Gastroesophageal sphincter (tissue), 4 donors: ENCODE measurements at regions not wholly inside any gene's neighbourhood (a gene's known extent, or its start where the extent isn't known, plus 50 kb on each side); places are given as distances from the start of the nearest gene placed in this dataset.

ENCODE experiments used
- ATAC-seq: fragments of 150-250 bp; one replicate; pipeline ENCODE4 v1.9.1; 2016; ENCODE audit warnings: mild to moderate bottlenecking, moderate library complexity
- H3K27ac ChIP-seq, 4 donors: fragments of 200-600 bp; sonication (generic) in 3 of 4; 1 replicate in 3 of 4; 2 replicates in 1 of 4; pipeline ENCODE4 v1.5.1; 2016 to 2019
- H3K27me3 ChIP-seq: fragments of 200-600 bp; sonication (generic); one replicate; pipeline ENCODE4 v1.5.1; 2019
- H3K36me3 ChIP-seq, 2 donors: fragments of 200-600 bp; sonication (generic); one replicate each; pipeline ENCODE4 v1.5.1; 2019; ENCODE audit warnings: control low read depth in 1 of 2
- H3K4me1 ChIP-seq, 3 donors: fragments of 200-600 bp; sonication (generic); 1 replicate in 2 of 3; 2 replicates in 1 of 3; pipeline ENCODE4 v1.5.1; 2016 to 2019; ENCODE audit warnings: control low read depth in 2 of 3
- H3K4me3 ChIP-seq, 2 donors: fragments of 200-600 bp; sonication (generic); one replicate each; pipeline ENCODE4 v1.5.1; 2019; ENCODE audit warnings: mild to moderate bottlenecking in 1 of 2, moderate library complexity in 1 of 2
- H3K9me3 ChIP-seq, 3 donors: fragments of 200-600 bp; sonication (generic); one replicate each; pipeline ENCODE4 v1.5.1; 2017 to 2019; ENCODE audit warnings: control low read depth in 2 of 3
- CTCF ChIP-seq, 4 experiments: fragments of 200-600 bp in 2 of 4; fragments of 450-650 bp in 2 of 4; sonication (generic) in 1 of 4; IDR thresholded peaks; one replicate each; pipeline ENCODE4 v1.5.1; 2017 to 2019; ENCODE audit warnings: antibody characterized with exemption in 4 of 4, mild to moderate bottlenecking in 2 of 4, moderate library complexity in 2 of 4
- EP300 ChIP-seq: sonication (generic); formaldehyde crosslinking; IDR thresholded peaks from one replicate; pipeline ENCODE4 v1.6.1; 2017; ENCODE audit warnings: antibody characterized with exemption, mild to moderate bottlenecking
- POLR2A ChIP-seq, 2 donors: fragments of 450-650 bp; IDR thresholded peaks; one replicate each; pipeline ENCODE4 v1.6.1; 2017; ENCODE audit warnings: antibody characterized with exemption in 2 of 2, mild to moderate bottlenecking in 2 of 2, moderate library complexity in 1 of 2
- POLR2AphosphoS5 ChIP-seq: sonication (generic); formaldehyde crosslinking; IDR thresholded peaks from one replicate; pipeline ENCODE4 v1.6.1; 2017; ENCODE audit warnings: antibody characterized with exemption
- WGBS, 2 donors: methylation state at CpG; one replicate each; pipeline ENCODE4 v1.1.5; 2018; ENCODE audit warnings: low coverage in 1 of 2; 5-methylcytosine and 5-hydroxymethylcytosine counted together

DNA sequence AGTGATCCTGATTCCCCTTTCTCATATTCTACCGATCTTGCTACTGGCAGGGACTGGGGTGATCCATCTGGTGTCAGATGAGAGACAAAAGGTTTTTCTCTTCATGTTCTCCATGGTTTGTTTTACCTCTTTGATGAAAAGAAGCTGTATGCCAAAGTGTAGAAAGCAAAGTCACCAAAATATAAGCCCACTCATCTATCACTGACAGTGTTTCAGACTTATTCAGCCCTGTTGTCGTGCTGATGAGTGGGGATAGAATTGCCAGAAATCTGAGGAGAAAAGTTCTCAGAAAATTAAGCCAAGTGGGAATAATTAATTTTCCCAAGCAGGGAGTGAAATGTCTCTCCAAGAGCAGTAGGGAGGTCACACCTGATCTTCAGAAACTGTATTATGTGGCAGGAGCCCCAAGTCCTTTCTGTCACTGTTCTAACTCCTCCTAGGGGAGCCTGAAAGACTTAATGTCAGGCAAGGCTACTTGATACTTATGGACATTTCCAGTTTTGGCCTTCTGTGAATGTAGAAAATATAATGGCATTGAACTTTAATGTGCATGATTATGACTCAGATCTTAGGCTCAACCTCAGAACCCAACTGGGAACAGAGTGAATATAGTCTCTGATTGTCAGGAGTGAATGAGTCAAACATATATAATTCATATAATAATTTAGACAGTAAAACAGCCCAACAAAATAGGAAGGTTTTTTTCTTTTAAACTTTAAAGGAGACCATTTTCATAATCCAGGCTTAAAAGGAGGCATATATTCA lies 298.1 kb downstream of the ANKRD50 start:
- H3K27ac ChIP-seq: no peak overlapping the region
- H3K27me3 ChIP-seq: no peaks in the 10 kb centered on the region
- ATAC-seq: no peak
- TF ChIP-seq POLR2AphosphoS5: no peak
- no peak for TF ChIP-seq CTCF (IDR thresholded peaks at IDR 0.05)
- TF ChIP-seq POLR2A (IDR thresholded peaks at IDR 0.05): no peak
- no peak for TF ChIP-seq EP300
- no peaks in the 10 kb centered on the region for H3K36me3 ChIP-seq
- WGBS, 2 donors: 46 to 53% methylated on average over 2 of the region's 2 CpGs
- H3K4me1 ChIP-seq: peaks cover 0 to 6% (median 0%) of the 10 kb centered on the region in 3 donors
- H3K4me3 ChIP-seq: no peak overlapping the region
- H3K9me3 ChIP-seq: no peaks in the 10 kb centered on the region

DNA sequence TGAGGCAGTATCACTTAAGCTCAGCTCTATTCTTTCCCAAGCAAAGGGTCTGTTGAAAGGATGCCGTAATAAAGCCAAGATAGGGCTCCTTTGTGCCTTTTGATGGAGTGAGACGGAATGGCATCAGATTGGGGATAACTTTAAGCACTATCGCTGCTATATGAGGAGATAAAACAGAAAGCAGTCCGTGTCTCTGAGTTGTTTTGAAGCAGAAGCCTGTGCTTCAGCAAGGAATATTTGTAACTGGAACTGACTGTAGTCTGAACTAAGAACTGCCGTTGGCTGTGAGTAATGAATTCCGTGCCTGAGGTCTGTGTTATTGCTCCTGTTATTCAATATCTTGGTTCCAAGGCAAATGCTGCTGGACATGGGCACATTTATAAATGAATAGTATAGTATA lies 297.4 kb downstream of the ANKRD50 start:
- Histone ChIP-seq H3K9me3 (no peaks in the 10 kb centered on the region), H3K27ac (no peak overlapping the region), H3K36me3 (no peaks in the 10 kb centered on the region), H3K27me3 (no peaks in the 10 kb centered on the region), H3K4me1 (peaks cover 0 to 6% (median 0%) of the 10 kb centered on the region in 3 donors), H3K4me3 (no peak overlapping the region)
- no peak for ATAC-seq
- 36 to 39% methylated on average over 4 to 5 of the region's 6 CpGs for WGBS, 2 donors
- TF ChIP-seq POLR2A (IDR thresholded peaks at IDR 0.05) (no peak), CTCF (IDR thresholded peaks at IDR 0.05) (no peak), EP300 (no peak), POLR2AphosphoS5 (no peak)

GRCh38 chr4:124417371-124417770 lies 295.2 kb downstream of the ANKRD50 start:
- TF ChIP-seq POLR2A (IDR thresholded peaks at IDR 0.05) (no peak), POLR2AphosphoS5 (no peak), CTCF (IDR thresholded peaks at IDR 0.05) (no peak), EP300 (no peak)
- H3K9me3 ChIP-seq: no peaks in the 10 kb centered on the region
- 72 to 79% methylated on average over 2 of the region's 2 CpGs for WGBS, 2 donors

GRCh38 chr4:124420166-124420695 lies 292.3 kb downstream of the ANKRD50 start:
- 93 to 96% methylated on average over 3 of the region's 3 CpGs for WGBS, 2 donors

More at GRCh38 chr4:124417371-124417770, 295.2 kb downstream of the ANKRD50 start:
- Histone ChIP-seq H3K4me1 (peaks cover 0 to 6% (median 0%) of the 10 kb centered on the region in 3 donors), H3K36me3 (no peaks in the 10 kb centered on the region), H3K4me3 (no peak overlapping the region), H3K27ac (no peak overlapping the region), H3K27me3 (no peaks in the 10 kb centered on the region)
- ATAC-seq: no peak

More at GRCh38 chr4:124420166-124420695, 292.3 kb downstream of the ANKRD50 start:
- TF ChIP-seq POLR2A (IDR thresholded peaks at IDR 0.05) (no peak), CTCF (IDR thresholded peaks at IDR 0.05) (no peak), EP300 (no peak), POLR2AphosphoS5 (no peak)
- Histone ChIP-seq H3K36me3 (no peaks in the 10 kb centered on the region), H3K27me3 (no peaks in the 10 kb centered on the region), H3K4me1 (peaks cover 0 to 4% (median 0%) of the 10 kb centered on the region in 3 donors), H3K9me3 (no peaks in the 10 kb centered on the region), H3K4me3 (no peak overlapping the region), H3K27ac (no peak overlapping the region)
- no peak for ATAC-seq
